ENCODE measurements at regions not wholly inside any gene's neighbourhood (a gene's known extent, or its start where the extent isn't known, plus 50 kb on each side); places are given as distances from the start of the nearest gene placed in this dataset.

DNA sequence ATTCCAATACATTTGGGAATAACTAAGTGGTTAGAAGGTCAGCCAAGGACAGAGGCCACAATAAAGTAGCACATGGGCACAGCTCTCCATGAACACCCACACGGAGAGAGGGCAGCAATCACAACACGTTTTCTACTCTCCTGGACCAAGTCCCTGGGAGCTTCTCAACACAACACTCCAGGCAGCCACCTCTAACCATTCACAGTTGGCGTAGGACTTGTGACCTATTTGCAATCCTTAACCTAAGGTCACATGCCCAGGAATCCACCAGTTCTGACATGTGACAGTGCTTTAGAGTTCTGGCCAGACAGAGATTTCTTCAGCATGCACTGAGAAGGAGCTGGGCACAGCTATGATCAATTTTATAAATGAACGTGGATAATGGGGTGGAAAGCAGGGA lies 280.8 kb downstream of the SHQ1 start:
- H3K36me3 ChIP-seq (ENCODE audit: control insufficient read depth, insufficient read depth, low read length) = no peaks in the 10 kb centered on the region
- 85 to 87% methylated on average over 4 of the region's 4 CpGs for WGBS, 2 experiments (ENCODE audit: insufficient coverage in 2 of 2)
- peaks cover 26% of the 10 kb centered on the region for H3K4me1 ChIP-seq (ENCODE audit: control insufficient read depth, insufficient read depth, low read length, poor library complexity, severe bottlenecking)
- peaks cover 2% of the 10 kb centered on the region for H3K9me3 ChIP-seq (ENCODE audit: control insufficient read depth, low read length)
- H3K4me3 ChIP-seq (ENCODE audit: extremely low read depth, insufficient read depth, low read length, poor library complexity, severe bottlenecking) = no peak overlapping the region
- no peak overlapping the region for H3K27ac ChIP-seq (ENCODE audit: low read depth, low read length, severe bottlenecking)

DNA sequence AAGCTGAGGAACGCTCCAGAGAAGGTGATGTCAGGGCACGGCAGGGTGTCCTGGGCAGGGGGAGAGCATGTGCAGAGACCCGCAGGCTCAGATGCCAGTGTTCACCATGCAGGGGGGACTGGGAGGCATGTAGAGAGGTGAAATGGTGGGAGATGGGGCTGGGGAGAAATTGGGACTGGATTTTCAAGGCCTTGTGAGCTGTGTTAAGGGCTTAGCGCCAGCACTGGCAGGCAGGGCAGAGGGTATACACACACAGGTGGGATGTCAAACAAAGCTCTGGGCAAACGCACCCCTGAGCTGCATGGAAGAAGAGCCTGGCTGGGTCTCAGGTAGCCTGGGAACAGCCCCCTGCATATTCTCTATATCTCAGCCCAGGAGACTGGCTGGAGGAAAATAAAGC lies 282.7 kb downstream of the SHQ1 start:
- 84 to 89% methylated on average over 5 of the region's 5 CpGs for WGBS, 2 experiments (ENCODE audit: insufficient coverage in 2 of 2)
- no peaks in the 10 kb centered on the region for H3K36me3 ChIP-seq (ENCODE audit: control insufficient read depth, insufficient read depth, low read length)
- H3K27ac ChIP-seq (ENCODE audit: low read depth, low read length, severe bottlenecking) = no peak overlapping the region
- no peak overlapping the region for H3K4me3 ChIP-seq (ENCODE audit: extremely low read depth, insufficient read depth, low read length, poor library complexity, severe bottlenecking)
- H3K4me1 ChIP-seq (ENCODE audit: control insufficient read depth, insufficient read depth, low read length, poor library complexity, severe bottlenecking) = peaks cover 13% of the 10 kb centered on the region
- H3K9me3 ChIP-seq (ENCODE audit: control insufficient read depth, low read length) = peaks cover 13% of the 10 kb centered on the region

DNA sequence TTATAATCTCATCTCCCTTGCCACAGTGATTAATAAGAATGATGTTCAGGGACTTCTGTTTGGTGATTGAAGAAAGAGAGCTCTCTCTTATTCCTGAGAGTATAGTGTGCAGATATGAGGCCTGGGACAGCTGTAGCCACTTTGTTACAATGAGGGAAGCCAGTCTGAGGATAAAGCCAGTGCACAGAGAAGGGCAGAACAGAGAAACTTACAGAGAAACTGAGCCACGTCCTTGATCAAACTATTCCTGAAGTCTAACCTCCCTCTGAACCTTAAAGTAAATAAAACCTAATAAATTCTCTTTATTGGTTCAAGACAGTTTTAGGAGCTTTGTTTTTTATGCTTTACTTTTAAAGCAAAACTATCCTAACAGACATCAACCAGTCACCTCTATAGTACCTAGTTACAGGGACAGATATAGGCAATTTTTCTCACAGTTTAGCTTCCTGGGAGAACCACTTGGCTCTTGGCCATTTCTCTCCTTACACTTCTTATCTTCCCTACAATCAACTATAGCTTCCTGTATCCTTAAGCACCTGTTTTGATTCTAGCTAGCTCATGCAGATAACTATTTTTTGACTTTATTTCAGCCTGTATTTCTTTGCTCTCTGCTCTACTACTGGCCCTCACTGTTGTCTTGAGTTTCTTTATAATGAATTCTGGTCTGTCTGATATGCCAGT lies 284.4 kb downstream of the SHQ1 start:
- no peaks in the 10 kb centered on the region for H3K36me3 ChIP-seq (ENCODE audit: control insufficient read depth, insufficient read depth, low read length)
- no peak overlapping the region for H3K27ac ChIP-seq (ENCODE audit: low read depth, low read length, severe bottlenecking)
- no CpG with 5 or more reads among the region's 1 CpG for WGBS, 2 experiments (ENCODE audit: insufficient coverage in 2 of 2)
- H3K9me3 ChIP-seq (ENCODE audit: control insufficient read depth, low read length) = peaks cover 13% of the 10 kb centered on the region
- no peak overlapping the region for H3K4me3 ChIP-seq (ENCODE audit: extremely low read depth, insufficient read depth, low read length, poor library complexity, severe bottlenecking)
- H3K4me1 ChIP-seq (ENCODE audit: control insufficient read depth, insufficient read depth, low read length, poor library complexity, severe bottlenecking) = peaks cover 12% of the 10 kb centered on the region

DNA sequence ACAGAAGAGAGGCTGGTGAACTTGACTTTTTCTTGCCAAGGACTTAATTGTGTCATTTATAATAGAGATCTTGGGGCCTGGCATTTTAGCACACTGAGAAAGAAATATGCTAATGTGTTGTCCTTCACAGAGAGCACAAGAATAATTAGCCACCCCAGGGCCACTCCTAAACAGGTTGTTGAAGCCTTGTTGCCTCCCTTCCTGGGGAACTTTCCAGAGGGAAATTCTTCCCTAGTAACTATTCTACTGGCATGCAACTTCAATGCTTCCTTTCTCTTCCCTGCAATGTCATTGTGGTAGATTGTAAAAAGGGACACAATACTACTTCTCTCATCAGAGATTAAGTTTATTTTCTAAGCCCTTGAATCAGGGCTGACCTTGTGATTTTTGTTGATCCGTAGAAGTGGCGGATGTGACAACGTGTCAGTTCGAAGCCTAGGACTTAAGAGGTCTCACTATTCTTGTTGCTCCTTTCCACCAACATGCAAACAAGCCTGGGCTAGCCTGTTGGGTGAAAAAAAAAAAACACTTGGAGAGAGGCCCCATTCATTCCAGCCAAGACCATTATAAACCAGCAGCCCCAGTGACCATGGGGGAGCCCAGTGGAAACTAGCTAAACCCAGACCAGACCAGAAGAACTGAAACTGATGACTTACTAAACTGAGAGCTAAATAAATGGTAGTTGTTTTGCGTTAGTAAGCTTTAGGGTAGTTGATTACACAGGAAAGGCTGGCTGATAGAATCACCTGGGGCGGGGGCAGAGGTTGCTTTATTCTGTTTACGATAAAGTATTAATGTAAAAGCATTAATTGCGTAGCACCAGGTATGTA lies 287.2 kb downstream of the SHQ1 start:
- WGBS, 2 experiments (ENCODE audit: insufficient coverage in 2 of 2) = 84 to 99% methylated on average over 6 of the region's 8 CpGs
- H3K4me3 ChIP-seq (ENCODE audit: extremely low read depth, insufficient read depth, low read length, poor library complexity, severe bottlenecking) = no peak overlapping the region
- H3K36me3 ChIP-seq (ENCODE audit: control insufficient read depth, insufficient read depth, low read length) = no peaks in the 10 kb centered on the region
- no peak overlapping the region for H3K27ac ChIP-seq (ENCODE audit: low read depth, low read length, severe bottlenecking)
- peaks cover 5% of the 10 kb centered on the region for H3K4me1 ChIP-seq (ENCODE audit: control insufficient read depth, insufficient read depth, low read length, poor library complexity, severe bottlenecking)
- peaks cover 13% of the 10 kb centered on the region for H3K9me3 ChIP-seq (ENCODE audit: control insufficient read depth, low read length)

DNA sequence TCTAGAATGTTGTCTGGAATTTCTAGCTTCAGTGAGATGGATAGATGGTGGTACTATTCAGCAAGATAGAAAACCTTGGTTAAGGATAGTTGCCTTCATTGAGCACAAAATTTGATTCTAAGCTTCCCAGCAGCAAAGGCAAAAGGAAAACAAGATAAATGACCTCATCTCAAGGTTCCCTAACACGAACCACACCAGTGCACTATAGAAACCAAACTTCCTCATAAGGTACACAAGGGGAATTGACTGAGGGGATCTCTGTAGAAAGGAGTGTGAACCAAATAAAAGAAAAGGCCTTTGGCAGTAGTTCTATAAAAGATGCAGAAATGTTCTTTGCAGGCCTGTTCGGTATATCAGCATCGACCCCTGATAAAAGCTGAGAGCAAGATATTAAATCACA lies 288.9 kb downstream of the SHQ1 start:
- WGBS, 2 experiments (ENCODE audit: insufficient coverage in 2 of 2) = 96 to 100% methylated on average over 2 of the region's 3 CpGs
- H3K36me3 ChIP-seq (ENCODE audit: control insufficient read depth, insufficient read depth, low read length) = no peaks in the 10 kb centered on the region
- H3K9me3 ChIP-seq (ENCODE audit: control insufficient read depth, low read length) = peaks cover 13% of the 10 kb centered on the region
- H3K4me1 ChIP-seq (ENCODE audit: control insufficient read depth, insufficient read depth, low read length, poor library complexity, severe bottlenecking) = peaks cover 5% of the 10 kb centered on the region
- no peak overlapping the region for H3K27ac ChIP-seq (ENCODE audit: low read depth, low read length, severe bottlenecking)
- H3K4me3 ChIP-seq (ENCODE audit: extremely low read depth, insufficient read depth, low read length, poor library complexity, severe bottlenecking) = no peak overlapping the region

DNA sequence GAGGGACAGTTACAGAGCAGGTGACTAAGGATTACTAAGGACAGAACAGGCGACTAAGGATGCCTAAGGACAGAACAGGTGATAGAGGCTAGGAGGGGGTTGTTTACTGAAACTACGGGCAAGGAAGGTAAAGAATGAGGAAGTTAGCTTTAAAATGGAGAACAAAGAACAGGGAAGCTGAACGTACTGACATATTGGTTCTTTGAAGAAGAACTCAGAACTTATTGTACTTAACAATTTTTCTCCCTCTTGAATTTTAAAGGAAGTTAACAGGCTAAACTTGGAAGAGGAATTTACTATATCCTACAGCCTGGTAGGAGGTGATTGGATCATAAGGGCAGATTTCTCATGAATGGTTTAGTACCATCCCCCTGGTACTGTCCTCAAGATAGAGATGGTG lies 290.2 kb downstream of the SHQ1 start:
- 94 to 100% methylated on average over 2 of the region's 3 CpGs for WGBS, 2 experiments (ENCODE audit: insufficient coverage in 2 of 2)
- H3K27ac ChIP-seq (ENCODE audit: low read depth, low read length, severe bottlenecking) = no peak overlapping the region
- no peaks in the 10 kb centered on the region for H3K36me3 ChIP-seq (ENCODE audit: control insufficient read depth, insufficient read depth, low read length)
- peaks cover 13% of the 10 kb centered on the region for H3K9me3 ChIP-seq (ENCODE audit: control insufficient read depth, low read length)
- peaks cover 5% of the 10 kb centered on the region for H3K4me1 ChIP-seq (ENCODE audit: control insufficient read depth, insufficient read depth, low read length, poor library complexity, severe bottlenecking)
- no peak overlapping the region for H3K4me3 ChIP-seq (ENCODE audit: extremely low read depth, insufficient read depth, low read length, poor library complexity, severe bottlenecking)

DNA sequence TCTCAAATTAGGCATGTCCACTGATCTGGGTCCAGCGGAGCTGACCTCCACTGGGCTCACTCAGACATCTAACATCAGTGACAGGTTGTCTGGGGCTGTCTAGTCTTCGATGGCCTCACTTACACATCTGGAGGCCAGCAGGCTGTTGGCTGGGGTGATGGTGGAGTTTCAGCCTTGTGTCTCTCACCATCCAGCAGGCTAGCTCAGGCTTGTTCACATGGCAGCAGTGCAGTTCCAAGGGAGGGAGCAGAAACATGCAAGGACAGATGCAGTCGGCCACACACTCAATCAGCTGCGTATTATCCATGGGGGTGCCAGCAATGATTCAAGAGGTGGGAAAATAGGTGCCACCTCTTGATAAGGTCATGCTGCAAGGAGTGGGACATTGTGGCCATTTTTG lies 292.5 kb downstream of the SHQ1 start:
- 92 to 93% methylated on average over 3 to 4 of the region's 4 CpGs for WGBS, 2 experiments (ENCODE audit: insufficient coverage in 2 of 2)
- Histone ChIP-seq H3K36me3 (ENCODE audit: control insufficient read depth, insufficient read depth, low read length) (no peaks in the 10 kb centered on the region), H3K4me3 (ENCODE audit: extremely low read depth, insufficient read depth, low read length, poor library complexity, severe bottlenecking) (no peak overlapping the region)

DNA sequence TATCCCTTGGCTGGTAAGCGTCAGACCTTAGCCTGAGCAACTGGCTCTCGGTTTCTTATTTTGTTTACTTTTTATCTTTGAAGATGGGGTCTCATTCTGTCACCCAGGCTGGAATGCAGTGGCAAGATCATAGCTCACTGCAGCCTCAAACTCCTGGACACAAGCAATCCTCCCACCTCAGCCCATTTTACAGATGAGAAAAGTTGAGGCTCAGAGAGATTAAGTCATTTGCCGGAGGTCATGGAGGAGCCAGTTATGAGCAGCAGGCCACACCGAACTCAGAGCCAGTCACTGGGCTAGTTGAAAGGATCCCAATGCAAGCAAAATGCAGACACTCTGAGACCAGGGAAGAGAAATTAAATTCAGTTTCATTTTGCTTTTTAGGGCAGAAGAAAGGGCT lies 293.6 kb downstream of the SHQ1 start:
- Histone ChIP-seq H3K9me3 (ENCODE audit: control insufficient read depth, low read length) (no peaks in the 10 kb centered on the region), H3K4me3 (ENCODE audit: extremely low read depth, insufficient read depth, low read length, poor library complexity, severe bottlenecking) (no peak overlapping the region), H3K36me3 (ENCODE audit: control insufficient read depth, insufficient read depth, low read length) (no peaks in the 10 kb centered on the region), H3K4me1 (ENCODE audit: control insufficient read depth, insufficient read depth, low read length, poor library complexity, severe bottlenecking) (no peaks in the 10 kb centered on the region), H3K27ac (ENCODE audit: low read depth, low read length, severe bottlenecking) (no peak overlapping the region)
- 89 to 95% methylated on average over 2 to 4 of the region's 4 CpGs for WGBS, 2 experiments (ENCODE audit: insufficient coverage in 2 of 2)

More for the DNA sequence above, 292.5 kb downstream of the SHQ1 start:
- H3K27ac ChIP-seq (ENCODE audit: low read depth, low read length, severe bottlenecking) = no peak overlapping the region
- no peaks in the 10 kb centered on the region for H3K9me3 ChIP-seq (ENCODE audit: control insufficient read depth, low read length)
- no peaks in the 10 kb centered on the region for H3K4me1 ChIP-seq (ENCODE audit: control insufficient read depth, insufficient read depth, low read length, poor library complexity, severe bottlenecking)

DNA sequence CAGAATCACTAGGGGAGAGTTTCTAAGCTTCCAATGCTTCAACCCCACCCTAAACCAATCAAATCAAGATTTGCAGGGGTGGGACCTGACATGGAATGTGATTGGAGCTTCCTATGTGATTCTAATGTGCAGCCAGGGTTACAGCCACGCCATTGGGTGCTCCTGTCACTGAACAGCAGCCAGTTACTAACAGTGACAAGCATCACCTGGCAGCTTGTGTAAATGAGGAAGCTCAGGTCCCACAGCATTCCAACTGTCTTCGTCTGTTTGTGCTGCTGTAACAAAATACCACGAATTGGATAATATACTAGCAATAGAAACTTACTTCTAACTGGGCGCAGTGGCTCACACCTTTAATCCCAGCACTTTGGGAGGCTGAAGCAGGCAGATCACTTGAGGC lies 294.9 kb downstream of the SHQ1 start:
- WGBS, 2 experiments (ENCODE audit: insufficient coverage in 2 of 2) = 38 to 50% methylated on average over 2 of the region's 4 CpGs

DNA sequence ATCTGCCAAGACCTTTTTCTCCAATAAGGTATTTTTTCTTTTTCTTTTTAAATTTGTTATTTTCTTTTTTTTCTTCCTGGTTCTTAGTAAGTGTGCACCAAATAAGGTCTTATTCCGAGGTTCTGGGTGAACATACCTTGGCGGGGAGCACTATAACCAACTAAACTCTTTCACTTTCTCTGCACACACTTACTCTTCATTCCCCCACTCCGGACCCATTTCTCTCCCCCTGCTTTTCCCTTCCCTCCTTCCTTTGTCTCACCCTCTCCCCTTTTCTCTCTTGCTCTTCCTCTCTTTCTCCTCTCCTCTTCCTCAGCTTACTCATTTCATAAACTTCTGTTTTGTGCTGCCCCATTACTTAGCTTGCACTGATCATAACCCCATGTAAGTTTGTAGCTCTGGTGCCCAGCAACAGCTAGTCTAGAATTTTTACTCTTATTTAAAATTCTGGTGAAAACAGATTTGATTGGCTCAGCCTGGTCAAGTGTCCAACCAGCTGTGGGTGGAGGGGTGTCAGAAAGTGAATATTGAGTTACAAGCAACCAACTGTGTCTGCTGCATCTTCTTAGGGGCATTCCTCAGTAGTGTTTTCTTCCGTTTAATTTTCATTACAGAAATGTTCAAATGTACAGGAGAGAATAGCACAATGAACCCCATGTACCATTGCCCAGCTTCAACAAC lies 297.5 kb downstream of the SHQ1 start:
- Histone ChIP-seq H3K9me3 (ENCODE audit: control insufficient read depth, low read length) (no peaks in the 10 kb centered on the region), H3K36me3 (ENCODE audit: control insufficient read depth, insufficient read depth, low read length) (no peaks in the 10 kb centered on the region), H3K4me3 (ENCODE audit: extremely low read depth, insufficient read depth, low read length, poor library complexity, severe bottlenecking) (no peak overlapping the region), H3K27ac (ENCODE audit: low read depth, low read length, severe bottlenecking) (no peak overlapping the region), H3K4me1 (ENCODE audit: control insufficient read depth, insufficient read depth, low read length, poor library complexity, severe bottlenecking) (no peaks in the 10 kb centered on the region)
- 79 to 87% methylated on average over 3 to 4 of the region's 4 CpGs for WGBS, 2 experiments (ENCODE audit: insufficient coverage in 2 of 2)

More for the DNA sequence above, 294.9 kb downstream of the SHQ1 start:
- Histone ChIP-seq H3K9me3 (ENCODE audit: control insufficient read depth, low read length) (no peaks in the 10 kb centered on the region), H3K36me3 (ENCODE audit: control insufficient read depth, insufficient read depth, low read length) (no peaks in the 10 kb centered on the region), H3K4me3 (ENCODE audit: extremely low read depth, insufficient read depth, low read length, poor library complexity, severe bottlenecking) (no peak overlapping the region), H3K4me1 (ENCODE audit: control insufficient read depth, insufficient read depth, low read length, poor library complexity, severe bottlenecking) (no peaks in the 10 kb centered on the region), H3K27ac (ENCODE audit: low read depth, low read length, severe bottlenecking) (no peak overlapping the region)
